ENCODE measurements at regions not wholly inside any gene's neighbourhood (a gene's known extent, or its start where the extent isn't known, plus 50 kb on each side); places are given as distances from the start of the nearest gene placed in this dataset.

- Histone ChIP-seq H3K4me3 (no peak overlapping the region), H3K27me3 (no peaks in the 10 kb centered on the region), H3K9me3 (no peaks in the 10 kb centered on the region), H3K27ac (no peak overlapping the region), H3K4me1 (no peaks in the 10 kb centered on the region), H3K36me3 (no peaks in the 10 kb centered on the region)
- ATAC-seq (peak in 1 of 4 donors; percentile 43), DNase-seq (no peak)
- 59% methylated on average over 3 of the region's 3 CpGs for WGBS (ENCODE audit: insufficient coverage, low coverage, low lambda C conversion rate, missing lambda C conversion rate)
- intact Hi-C loops (cut with DNase I): no loop called here
- no peak for TF ChIP-seq CTCF (IDR thresholded peaks at IDR 0.05)
- TF ChIP-seq POLR2A (IDR thresholded peaks at IDR 0.05): no peak
Measured at GRCh38 chr1:82264802-82265201, 464.1 kb downstream of the ADGRL2 start.

- no peaks in the 10 kb centered on the region for H3K4me1 ChIP-seq
- DNase-seq (no peak), ATAC-seq (no peak)
- H3K27me3 ChIP-seq: no peaks in the 10 kb centered on the region
- intact Hi-C loops (cut with DNase I): no loop called here
- H3K36me3 ChIP-seq: no peaks in the 10 kb centered on the region
- WGBS (ENCODE audit: insufficient coverage, low coverage, low lambda C conversion rate, missing lambda C conversion rate): 46% methylated on average over 1 of the region's 1 CpG
- H3K27ac ChIP-seq: no peak overlapping the region
- H3K4me3 ChIP-seq: no peak overlapping the region
- H3K9me3 ChIP-seq: no peaks in the 10 kb centered on the region
- TF ChIP-seq POLR2A (IDR thresholded peaks at IDR 0.05) (no peak), CTCF (IDR thresholded peaks at IDR 0.05) (no peak)
Measured at GRCh38 chr1:82263396-82263795, 462.7 kb downstream of the ADGRL2 start.

- Histone ChIP-seq H3K9me3 (no peaks in the 10 kb centered on the region), H3K27ac (no peak overlapping the region), H3K4me1 (no peaks in the 10 kb centered on the region), H3K36me3 (no peaks in the 10 kb centered on the region), H3K27me3 (no peaks in the 10 kb centered on the region), H3K4me3 (no peak overlapping the region)
- TF ChIP-seq CTCF (IDR thresholded peaks at IDR 0.05) (no peak), POLR2A (IDR thresholded peaks at IDR 0.05) (no peak)
- WGBS (ENCODE audit: insufficient coverage, low coverage, low lambda C conversion rate, missing lambda C conversion rate): 0% methylated on average over 1 of the region's 1 CpG
- DNase-seq (no peak), ATAC-seq (no peak)
- intact Hi-C loops (cut with DNase I): no loop called here
Measured at GRCh38 chr1:82260666-82261065, 459.9 kb downstream of the ADGRL2 start.

GRCh38 chr1:82260051-82260450 is 459.3 kb downstream of the ADGRL2 start:
- Histone ChIP-seq H3K9me3 (no peaks in the 10 kb centered on the region), H3K4me3 (no peak overlapping the region), H3K27me3 (no peaks in the 10 kb centered on the region), H3K4me1 (no peaks in the 10 kb centered on the region), H3K27ac (no peak overlapping the region), H3K36me3 (no peaks in the 10 kb centered on the region)
- intact Hi-C loops (cut with DNase I): no loop called here
- DNase-seq (no peak), ATAC-seq (no peak)
- WGBS (ENCODE audit: insufficient coverage, low coverage, low lambda C conversion rate, missing lambda C conversion rate): 39% methylated on average over 1 of the region's 1 CpG
- no peak for TF ChIP-seq POLR2A (IDR thresholded peaks at IDR 0.05)
- TF ChIP-seq CTCF (IDR thresholded peaks at IDR 0.05): no peak

- Histone ChIP-seq H3K9me3 (no peaks in the 10 kb centered on the region), H3K4me1 (no peaks in the 10 kb centered on the region), H3K27ac (no peak overlapping the region), H3K27me3 (no peaks in the 10 kb centered on the region), H3K36me3 (no peaks in the 10 kb centered on the region), H3K4me3 (no peak overlapping the region)
- no peak for DNase-seq
- no peak for ATAC-seq
- no peak for TF ChIP-seq CTCF (IDR thresholded peaks at IDR 0.05)
- TF ChIP-seq POLR2A (IDR thresholded peaks at IDR 0.05): no peak
- WGBS (ENCODE audit: insufficient coverage, low coverage, low lambda C conversion rate, missing lambda C conversion rate): 52% methylated on average over 3 of the region's 5 CpGs
- intact Hi-C loops (cut with DNase I): no loop called here
Measured at GRCh38 chr1:82258887-82259286, 458.2 kb downstream of the ADGRL2 start.

Measured in right lobe of liver (tissue), 6 donors.